ENCODE measurements at regions not wholly inside any gene's neighbourhood (a gene's known extent, or its start where the extent isn't known, plus 50 kb on each side); places are given as distances from the start of the nearest gene placed in this dataset.

DNA sequence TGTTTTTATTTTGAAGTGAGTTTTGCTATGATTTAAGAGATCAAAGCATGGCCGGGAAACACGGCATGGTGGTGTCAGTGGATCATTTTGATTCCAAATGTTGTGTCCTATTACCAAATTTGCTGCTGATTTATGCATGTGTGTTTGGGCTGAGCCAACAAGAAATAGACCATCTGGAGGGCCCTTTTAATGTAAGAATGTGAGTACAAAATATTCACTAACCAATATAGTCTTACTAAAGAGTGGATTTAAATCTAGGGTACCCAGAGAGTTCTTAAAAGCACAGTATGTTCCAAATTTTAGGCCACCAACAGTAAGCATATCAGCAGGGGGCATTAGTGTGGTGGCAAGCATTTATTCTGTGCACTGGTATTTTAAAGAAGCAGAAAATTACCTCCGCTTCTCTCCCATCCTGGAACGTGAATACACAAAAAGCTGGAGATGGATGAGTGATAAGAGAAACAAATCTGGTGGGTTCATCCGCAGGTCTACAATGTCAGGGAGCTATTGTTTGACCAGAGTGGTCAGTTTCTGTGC, 444.4 kb upstream of the IGFBP7 start:
- no peak for DNase-seq

DNA sequence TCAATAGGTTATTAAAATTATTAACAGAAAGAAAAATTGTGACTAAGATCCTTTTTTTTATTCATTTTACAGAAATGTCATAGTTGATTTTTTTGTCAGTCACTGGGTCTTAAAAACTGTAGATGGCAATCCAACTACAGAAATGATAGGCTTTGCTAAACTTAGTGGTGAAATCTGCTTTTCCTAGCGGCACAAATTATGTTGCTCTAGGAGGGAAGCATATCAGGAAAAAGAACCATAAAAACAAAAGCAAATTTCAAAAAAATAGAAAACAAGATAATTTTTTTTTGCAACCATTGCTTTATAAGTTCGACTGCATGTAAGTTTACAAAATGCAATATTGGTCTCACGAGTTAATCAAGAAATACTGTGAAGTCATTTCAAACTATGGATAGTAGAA, 443.5 kb upstream of the IGFBP7 start:
- no peak for DNase-seq

GRCh38 chr4:57550198-57550597, 440.0 kb upstream of the IGFBP7 start:
- DNase-seq, result no peak

DNA sequence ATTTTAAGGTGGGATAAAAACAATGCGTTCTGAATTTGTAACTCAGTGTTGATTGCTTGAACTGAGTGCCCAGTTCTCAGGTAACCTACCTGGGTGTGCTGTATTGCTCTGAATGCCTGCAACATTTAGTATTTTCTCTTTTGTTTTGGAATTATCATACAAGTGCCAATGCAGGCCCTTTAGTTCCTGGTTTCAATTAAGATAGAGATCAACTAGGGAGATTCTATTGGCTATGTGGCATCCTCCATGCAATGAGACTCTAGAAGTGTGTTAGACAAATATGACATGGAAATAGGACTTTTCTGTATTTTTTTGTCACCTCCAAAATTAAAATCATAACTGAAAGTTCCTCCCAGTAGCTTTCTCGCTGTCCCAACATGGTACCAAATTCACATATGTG, 438.7 kb upstream of the IGFBP7 start:
- DNase-seq, result no peak

DNA sequence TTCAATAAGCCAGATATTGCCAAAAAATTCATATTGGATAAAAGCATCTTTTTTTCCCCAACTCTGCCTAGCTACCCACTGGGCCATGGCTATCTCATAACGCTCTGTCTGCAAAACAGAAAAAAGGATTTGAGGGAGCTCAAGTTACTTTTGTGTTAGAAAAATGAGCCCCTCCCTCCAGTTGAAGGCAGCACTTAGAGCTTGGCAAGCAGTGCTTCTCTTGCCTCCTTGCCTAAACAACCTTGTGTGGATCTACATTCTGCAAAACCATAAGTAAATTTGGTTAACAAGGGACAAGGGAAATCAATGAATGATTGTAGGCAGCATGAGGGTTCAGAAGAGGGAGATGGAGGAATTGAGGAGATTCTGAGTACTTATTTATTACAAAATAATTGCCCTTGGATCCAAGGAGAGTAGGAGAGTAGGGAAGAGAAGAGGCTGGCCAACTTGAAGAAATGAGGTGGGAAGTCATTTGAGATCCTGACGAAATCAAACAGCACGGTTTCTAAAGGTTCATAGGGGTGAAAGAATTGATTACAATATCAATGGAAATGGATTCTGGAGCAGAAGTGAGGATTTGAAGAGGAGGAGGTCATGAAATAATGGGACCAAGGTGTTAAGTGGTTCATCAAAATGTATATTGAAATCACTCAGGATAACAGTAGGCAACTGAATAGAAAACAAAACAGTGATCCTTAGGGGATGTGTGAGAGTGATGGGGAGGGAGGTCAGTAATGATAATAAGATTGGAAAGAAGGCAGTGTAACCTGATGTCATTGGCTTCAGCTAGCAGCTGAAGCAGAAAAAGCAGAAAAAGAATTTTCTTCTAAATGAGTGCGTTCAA, 434.8 kb upstream of the IGFBP7 start:
- no peak for DNase-seq

DNA sequence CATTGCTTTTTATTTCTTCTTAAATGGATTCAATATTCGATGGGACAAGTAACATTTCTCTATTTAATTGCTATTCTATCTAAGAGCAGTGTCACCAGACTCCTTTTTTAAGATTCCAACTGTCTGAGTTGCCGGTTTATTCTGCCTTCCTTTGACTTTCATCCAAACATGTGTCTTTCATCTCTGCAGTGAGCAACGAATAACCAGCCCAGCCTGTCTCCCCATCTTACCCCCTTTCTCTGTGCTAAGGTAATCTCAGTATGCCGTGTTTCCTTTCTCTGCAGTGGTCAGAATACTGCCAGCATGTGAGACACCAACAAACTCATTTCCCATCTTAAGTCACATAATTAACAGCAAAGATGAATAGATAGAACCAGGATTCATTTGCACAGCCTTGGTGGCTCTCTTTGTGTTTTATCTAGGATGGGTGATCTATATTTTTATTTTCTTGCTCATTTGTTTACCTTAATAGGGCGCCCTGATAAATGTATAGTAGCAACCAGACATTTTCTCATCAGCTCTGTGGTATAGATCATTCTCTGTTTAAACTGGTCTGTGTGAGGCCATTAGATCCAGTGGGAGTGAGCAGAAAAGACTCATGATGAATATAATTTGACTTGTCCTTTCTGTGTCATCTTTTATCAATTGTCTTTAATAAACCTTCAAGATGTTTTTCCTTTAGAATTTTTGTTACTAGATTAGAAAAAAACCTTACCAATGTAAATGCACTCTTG, 394.8 kb upstream of the IGFBP7 start:
- DNase-seq, result no peak

DNA sequence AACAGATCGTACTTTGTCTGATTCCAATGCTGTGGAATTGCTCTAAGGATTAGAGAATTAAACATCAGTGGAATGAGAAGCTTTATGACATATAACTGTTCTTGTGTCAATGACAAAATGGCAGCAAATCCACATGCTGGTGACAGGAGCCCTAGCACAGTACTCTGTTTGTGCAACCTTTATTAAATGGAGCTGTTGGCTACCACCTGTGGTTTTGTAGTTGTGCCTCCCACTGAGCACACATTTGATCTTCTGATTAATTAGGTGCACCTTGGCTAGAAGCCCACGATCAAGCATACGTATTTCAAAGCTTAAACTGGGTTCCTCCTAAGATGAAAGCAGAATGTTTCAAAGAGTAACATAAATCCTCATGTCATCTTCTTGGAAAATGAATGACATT, 394.0 kb upstream of the IGFBP7 start:
- no peak for DNase-seq

GRCh38 chr4:57501720-57502119, 391.5 kb upstream of the IGFBP7 start:
- DNase-seq, result no peak

DNA sequence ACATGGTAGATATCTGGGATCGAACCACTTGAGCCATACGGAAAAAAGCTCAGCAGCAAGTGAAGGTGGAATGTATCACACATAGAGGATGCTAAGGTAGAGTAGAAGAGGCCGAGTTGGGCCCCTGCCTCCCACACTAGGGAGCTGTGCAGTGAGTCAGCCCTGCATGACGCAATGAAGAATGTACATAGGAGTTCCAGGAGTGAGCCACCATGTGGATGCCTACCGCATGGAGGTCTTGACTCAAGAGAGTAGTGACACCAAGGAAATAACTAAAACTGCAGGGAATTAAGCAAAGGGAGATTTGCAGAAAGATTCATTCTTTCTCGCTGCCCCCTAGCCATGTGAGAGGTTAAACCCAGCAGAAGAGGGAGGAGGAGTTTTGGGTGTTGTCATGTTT, 389.6 kb upstream of the IGFBP7 start:
- no peak for DNase-seq

DNA sequence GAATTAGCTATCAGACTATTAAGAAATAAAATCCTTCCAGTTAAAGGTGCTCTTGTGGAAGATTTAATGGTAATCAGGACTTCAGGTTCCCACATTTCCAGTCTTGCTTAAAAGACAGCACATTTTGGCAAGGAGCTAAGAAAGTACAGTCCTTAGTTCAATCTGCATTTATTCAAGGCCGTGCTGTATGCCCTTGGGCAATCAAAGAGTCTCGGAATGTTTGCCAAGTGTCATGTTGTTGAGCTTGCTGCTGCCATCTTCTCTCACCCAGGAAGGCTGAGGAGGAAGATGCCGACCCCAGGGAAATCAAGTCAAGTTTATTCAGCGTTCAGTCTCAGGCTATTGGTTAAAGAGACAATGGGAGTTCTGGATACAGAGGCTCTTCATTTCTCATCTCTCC, 388.1 kb upstream of the IGFBP7 start:
- DNase-seq, result no peak

DNA sequence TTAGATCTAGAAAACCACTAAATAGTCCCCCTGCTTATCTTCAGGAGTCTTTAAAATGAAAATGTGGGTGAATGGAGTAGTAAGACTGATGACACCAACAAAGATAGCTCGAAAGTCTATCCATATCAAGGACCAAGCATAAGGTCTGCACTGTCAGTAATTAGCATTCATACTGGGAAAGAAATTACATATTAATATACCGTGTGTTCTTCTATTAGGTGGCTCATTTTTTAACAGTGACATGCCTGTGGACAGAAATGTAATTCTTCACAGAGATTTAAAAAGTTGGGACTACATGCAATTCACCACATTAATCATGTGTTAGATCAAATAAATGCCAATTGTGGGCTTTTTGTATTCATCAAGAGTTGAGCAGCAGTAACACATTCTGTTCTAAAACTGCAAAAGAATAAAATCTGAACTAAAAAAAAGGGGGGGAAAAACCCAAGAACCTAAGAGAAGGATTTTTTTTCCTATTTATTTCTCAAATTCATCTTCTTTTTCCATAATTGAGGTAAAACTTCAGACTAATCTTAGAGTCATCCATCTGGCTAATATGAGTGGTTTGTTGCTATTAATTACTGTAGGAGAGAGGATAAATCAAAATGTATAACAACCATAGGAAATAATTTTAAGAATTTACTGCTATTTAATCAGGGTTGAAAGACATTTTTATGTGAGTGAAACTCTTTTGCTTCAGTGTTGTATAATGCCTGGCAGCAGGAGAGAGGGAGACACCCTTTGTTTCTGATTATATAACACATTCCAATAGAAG, 386.7 kb upstream of the IGFBP7 start:
- DNase-seq, result no peak

DNA sequence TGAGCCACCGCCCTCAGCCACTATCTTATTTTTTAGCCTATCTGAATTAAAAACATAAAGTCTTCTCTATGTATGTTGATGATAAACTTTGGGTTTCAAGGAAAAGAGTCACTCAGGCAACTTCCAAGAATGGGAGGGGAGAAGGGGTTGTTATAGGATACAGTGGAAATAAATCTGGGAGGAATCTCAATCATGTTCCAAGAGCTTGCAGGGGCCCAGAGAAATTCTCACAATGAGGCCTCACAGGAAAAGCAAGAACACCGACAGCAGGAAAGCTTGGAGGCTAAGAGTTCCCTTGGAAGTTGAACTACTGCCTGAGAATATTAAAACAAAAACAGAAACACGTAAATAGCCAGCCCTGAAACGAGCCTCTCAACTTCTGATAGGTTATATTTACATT, 384.6 kb upstream of the IGFBP7 start:
- no peak for DNase-seq

GRCh38 chr4:57492251-57492878, 382.2 kb upstream of the IGFBP7 start:
- no peak for DNase-seq

- no peak for DNase-seq
Measured at GRCh38 chr4:57491388-57491787, 381.2 kb upstream of the IGFBP7 start.

GRCh38 chr4:57490520-57491255, 380.5 kb upstream of the IGFBP7 start:
- DNase-seq, result no peak

DNA sequence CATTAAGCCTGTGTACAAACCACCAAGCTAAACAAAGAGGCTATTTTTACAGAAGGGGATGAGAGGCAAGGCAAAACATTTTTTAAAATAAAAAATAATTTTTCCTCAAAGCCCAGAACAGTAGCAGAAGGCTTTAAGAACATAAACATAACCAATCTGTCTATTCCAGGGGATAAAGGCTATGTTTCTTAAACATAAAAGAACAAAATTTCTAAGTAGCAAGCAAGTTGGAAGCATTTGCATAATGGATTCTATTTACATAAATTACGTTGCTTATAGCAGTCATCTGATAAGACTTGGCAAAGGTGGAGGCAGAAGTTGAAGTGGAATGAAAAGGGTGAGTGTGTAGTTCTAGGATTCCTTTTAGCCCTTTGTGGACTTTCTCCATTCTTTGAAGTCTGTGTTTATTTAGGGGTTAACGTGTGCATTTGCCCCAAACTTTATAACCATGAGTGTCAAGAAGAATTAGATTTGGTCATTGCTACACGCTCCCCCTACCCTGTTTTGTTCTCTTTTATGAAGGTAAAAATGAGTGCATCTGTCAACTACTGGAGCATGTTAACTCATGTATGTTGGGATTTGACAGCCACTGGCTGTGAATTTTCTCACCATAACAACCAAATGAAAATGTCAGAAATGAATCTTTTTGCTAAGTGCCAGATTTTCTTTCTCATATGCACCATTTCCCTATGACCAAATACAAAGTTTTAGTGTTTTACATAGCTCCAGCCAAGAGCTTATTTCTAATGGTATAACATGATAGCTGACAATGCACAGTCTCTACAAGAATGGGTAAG, 378.4 kb upstream of the IGFBP7 start:
- DNase-seq, result no peak

GRCh38 chr4:57475424-57475823, 365.2 kb upstream of the IGFBP7 start:
- DNase-seq, result no peak

DNA sequence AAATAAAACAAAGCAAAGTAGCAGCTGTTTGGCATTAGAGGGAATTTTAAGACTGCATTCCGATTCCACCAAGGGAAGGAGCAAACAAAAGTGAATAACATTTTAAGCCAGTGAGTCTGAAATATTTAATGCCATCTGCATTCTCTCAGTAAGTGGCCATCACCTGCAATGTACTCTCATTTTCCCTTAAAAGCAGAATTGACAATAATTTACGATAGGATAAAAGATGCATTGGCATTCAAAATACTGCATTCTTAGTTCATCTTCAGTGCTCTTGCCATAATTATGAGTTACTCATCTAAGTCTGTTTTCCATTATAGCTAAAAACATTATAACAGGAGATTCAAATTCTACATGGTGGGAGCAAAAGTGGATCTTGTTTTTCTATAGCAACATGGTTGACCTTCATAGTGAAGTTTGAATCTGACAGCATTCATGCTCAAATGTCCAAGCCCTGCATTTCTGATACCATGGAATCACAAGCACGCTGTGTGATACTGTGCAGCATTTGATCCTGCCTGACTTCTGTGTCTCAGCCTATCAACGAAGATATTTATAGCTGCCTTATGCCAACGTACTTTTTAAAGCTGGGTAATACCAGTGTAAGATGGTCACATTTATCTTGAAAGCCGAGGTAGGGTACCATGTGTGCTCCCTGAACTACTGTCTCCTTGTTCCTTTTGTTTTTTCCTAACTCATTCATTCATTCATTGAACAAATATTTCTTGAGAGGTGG, 355.3 kb upstream of the IGFBP7 start:
- no peak for DNase-seq

GRCh38 chr4:57462843-57463242, 352.7 kb upstream of the IGFBP7 start:
- DNase-seq, result no peak

GRCh38 chr4:57460967-57461366, 350.8 kb upstream of the IGFBP7 start:
- no peak for DNase-seq

DNA sequence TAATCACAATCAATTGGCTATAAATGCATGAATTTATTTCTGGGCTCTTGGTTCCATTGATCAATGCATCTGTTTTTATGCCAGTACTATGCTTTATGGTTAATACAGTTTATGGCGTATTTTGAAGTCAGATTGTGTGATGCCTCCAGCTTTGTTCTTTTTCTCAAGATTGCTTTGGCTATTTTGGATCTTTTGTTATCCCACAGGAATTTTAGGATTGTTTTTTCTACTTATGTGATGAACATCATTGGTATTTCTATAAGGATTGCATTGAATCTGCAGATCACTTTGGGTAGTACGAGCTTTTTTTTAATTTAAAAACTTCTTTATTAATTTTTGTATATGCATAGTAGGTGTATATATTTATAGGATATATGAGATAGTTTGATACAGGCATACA, 338.7 kb upstream of the IGFBP7 start:
- DNase-seq, result no peak
